Peyer's patch (tissue), 4 donors: ENCODE measurements at regions not wholly inside any gene's neighbourhood (a gene's known extent, or its start where the extent isn't known, plus 50 kb on each side); places are given as distances from the start of the nearest gene placed in this dataset.

Source experiments
- CTCF ChIP-seq, 6 experiments: fragments of 450-650 bp in 4 of 6; fragments of 200-600 bp in 2 of 6; sonication (generic) in 1 of 6; IDR thresholded peaks; one replicate each; pipeline ENCODE4 v1.5.1; 2017 to 2019; ENCODE audit warnings: antibody characterized with exemption in 6 of 6, mild to moderate bottlenecking in 3 of 6, moderate library complexity in 1 of 6
- POLR2A ChIP-seq, 2 donors: fragments of 450-650 bp; IDR thresholded peaks; one replicate each; pipeline ENCODE4 v1.5.1; 2017; ENCODE audit warnings: antibody characterized with exemption in 2 of 2, mild to moderate bottlenecking in 2 of 2, moderate library complexity in 2 of 2

- TF ChIP-seq POLR2A (IDR thresholded peaks at IDR 0.05), result no peak
- TF ChIP-seq CTCF (IDR thresholded peaks at IDR 0.05), result no peak
These were observed 249.5 kb upstream of the EOMES start for GRCh38 chr3:27971600-27971999.
